ENCODE measurements at regions not wholly inside any gene's neighbourhood (a gene's known extent, or its start where the extent isn't known, plus 50 kb on each side); places are given as distances from the start of the nearest gene placed in this dataset.

GRCh38 chr1:239543873-239544272 is 157.5 kb downstream of the CHRM3 start:
- Histone ChIP-seq H3K27ac (ENCODE audit: low read depth, low read length) (no peak overlapping the region), H2AFZ (ENCODE audit: insufficient read depth, low read length, poor library complexity) (no peak overlapping the region), H2BK5ac (ENCODE audit: low read depth, low read length, poor library complexity) (no peak overlapping the region), H3K27me3 (ENCODE audit: insufficient read depth, low read length) (no peaks in the 10 kb centered on the region), H3K14ac (ENCODE audit: low read length) (no peak overlapping the region), H3K9me3 (ENCODE audit: insufficient read depth, low read depth, low read length) (no peaks in the 10 kb centered on the region), H3K23ac (ENCODE audit: low read length) (no peak overlapping the region), H4K91ac (ENCODE audit: low read depth, low read length) (no peak overlapping the region), H2BK120ac (ENCODE audit: insufficient read depth, low read length, poor library complexity) (no peak overlapping the region), H3K79me2 (ENCODE audit: control insufficient read depth, insufficient read depth, low read length, poor library complexity) (no peaks in the 10 kb centered on the region), H4K8ac (ENCODE audit: low read depth, low read length) (no peak overlapping the region), H3K4me2 (ENCODE audit: low read length) (no peak overlapping the region), H3K18ac (ENCODE audit: low read length) (no peak overlapping the region), H2AK5ac (ENCODE audit: low read length) (no peak overlapping the region), H3K79me1 (ENCODE audit: low read length) (no peaks in the 10 kb centered on the region), H3K4ac (ENCODE audit: low read depth, low read length) (no peak overlapping the region), H3K4me3 (ENCODE audit: low read depth, low read length) (no peak overlapping the region), H3K4me1 (ENCODE audit: control insufficient read depth in 1 of 2, insufficient read depth in 2 of 2, low read length in 2 of 2) (no peaks in the 10 kb centered on the region), H3K9ac (ENCODE audit: low read length) (no peak overlapping the region), H4K12ac (ENCODE audit: low read depth, low read length) (no peak overlapping the region), H3K36me3 (ENCODE audit: control insufficient read depth in 1 of 2, insufficient read depth in 2 of 2, low read length in 2 of 2) (no peaks in the 10 kb centered on the region), H2BK12ac (ENCODE audit: low read length) (no peak overlapping the region)
- no CpG with 5 or more reads among the region's 2 CpGs for WGBS (ENCODE audit: extremely low coverage, insufficient coverage, insufficient read length)
- DNase-seq, result no peak

- Histone ChIP-seq H2BK5ac (ENCODE audit: low read depth, low read length, poor library complexity) (no peak overlapping the region), H3K27me3 (ENCODE audit: insufficient read depth, low read length) (no peaks in the 10 kb centered on the region), H3K27ac (ENCODE audit: low read depth, low read length) (no peak overlapping the region), H3K4me2 (ENCODE audit: low read length) (no peak overlapping the region), H3K79me2 (ENCODE audit: control insufficient read depth, insufficient read depth, low read length, poor library complexity) (no peaks in the 10 kb centered on the region), H3K79me1 (ENCODE audit: low read length) (no peaks in the 10 kb centered on the region), H2BK12ac (ENCODE audit: low read length) (no peak overlapping the region), H4K12ac (ENCODE audit: low read depth, low read length) (no peak overlapping the region), H4K8ac (ENCODE audit: low read depth, low read length) (no peak overlapping the region), H2BK120ac (ENCODE audit: insufficient read depth, low read length, poor library complexity) (no peak overlapping the region), H2AFZ (ENCODE audit: insufficient read depth, low read length, poor library complexity) (no peak overlapping the region), H3K9ac (ENCODE audit: low read length) (no peak overlapping the region), H3K23ac (ENCODE audit: low read length) (no peak overlapping the region), H3K4me1 (ENCODE audit: control insufficient read depth in 1 of 2, insufficient read depth in 2 of 2, low read length in 2 of 2) (no peaks in the 10 kb centered on the region), H3K18ac (ENCODE audit: low read length) (no peak overlapping the region), H3K9me3 (ENCODE audit: insufficient read depth, low read depth, low read length) (peaks cover 1% of the 10 kb centered on the region), H4K91ac (ENCODE audit: low read depth, low read length) (no peak overlapping the region), H3K36me3 (ENCODE audit: control insufficient read depth in 1 of 2, insufficient read depth in 2 of 2, low read length in 2 of 2) (no peaks in the 10 kb centered on the region), H3K14ac (ENCODE audit: low read length) (no peak overlapping the region), H3K4ac (ENCODE audit: low read depth, low read length) (no peak overlapping the region), H3K4me3 (ENCODE audit: low read depth, low read length) (no peak overlapping the region), H2AK5ac (ENCODE audit: low read length) (no peak overlapping the region)
- no peak for DNase-seq
- no CpG with 5 or more reads among the region's 3 CpGs for WGBS (ENCODE audit: extremely low coverage, insufficient coverage, insufficient read length)
Measured at GRCh38 chr1:239545466-239545865, 159.1 kb downstream of the CHRM3 start.

- Histone ChIP-seq H3K4me2 (ENCODE audit: low read length) (no peak overlapping the region), H3K79me1 (ENCODE audit: low read length) (no peaks in the 10 kb centered on the region), H3K14ac (ENCODE audit: low read length) (no peak overlapping the region), H3K9me3 (ENCODE audit: insufficient read depth, low read depth, low read length) (peaks cover 1% of the 10 kb centered on the region), H3K23ac (ENCODE audit: low read length) (no peak overlapping the region), H4K8ac (ENCODE audit: low read depth, low read length) (no peak overlapping the region), H2AK5ac (ENCODE audit: low read length) (no peak overlapping the region), H3K4ac (ENCODE audit: low read depth, low read length) (no peak overlapping the region), H3K36me3 (ENCODE audit: control insufficient read depth in 1 of 2, insufficient read depth in 2 of 2, low read length in 2 of 2) (no peaks in the 10 kb centered on the region), H3K79me2 (ENCODE audit: control insufficient read depth, insufficient read depth, low read length, poor library complexity) (no peaks in the 10 kb centered on the region), H2BK5ac (ENCODE audit: low read depth, low read length, poor library complexity) (no peak overlapping the region), H2BK12ac (ENCODE audit: low read length) (no peak overlapping the region), H4K91ac (ENCODE audit: low read depth, low read length) (no peak overlapping the region), H3K27me3 (ENCODE audit: insufficient read depth, low read length) (no peaks in the 10 kb centered on the region), H3K4me1 (ENCODE audit: control insufficient read depth in 1 of 2, insufficient read depth in 2 of 2, low read length in 2 of 2) (no peaks in the 10 kb centered on the region), H2BK120ac (ENCODE audit: insufficient read depth, low read length, poor library complexity) (no peak overlapping the region), H4K12ac (ENCODE audit: low read depth, low read length) (no peak overlapping the region), H3K9ac (ENCODE audit: low read length) (no peak overlapping the region), H2AFZ (ENCODE audit: insufficient read depth, low read length, poor library complexity) (no peak overlapping the region), H3K27ac (ENCODE audit: low read depth, low read length) (no peak overlapping the region), H3K4me3 (ENCODE audit: low read depth, low read length) (no peak overlapping the region), H3K18ac (ENCODE audit: low read length) (no peak overlapping the region)
- no CpG with 5 or more reads among the region's 2 CpGs for WGBS (ENCODE audit: extremely low coverage, insufficient coverage, insufficient read length)
- DNase-seq, result no peak
Measured at GRCh38 chr1:239547987-239548386, 161.6 kb downstream of the CHRM3 start.

GRCh38 chr1:239550178-239550577 is 163.8 kb downstream of the CHRM3 start:
- Histone ChIP-seq H4K8ac (ENCODE audit: low read depth, low read length) (no peak overlapping the region), H2AK5ac (ENCODE audit: low read length) (no peak overlapping the region), H2AFZ (ENCODE audit: insufficient read depth, low read length, poor library complexity) (no peak overlapping the region), H3K27ac (ENCODE audit: low read depth, low read length) (no peak overlapping the region), H2BK12ac (ENCODE audit: low read length) (no peak overlapping the region), H3K23ac (ENCODE audit: low read length) (no peak overlapping the region), H3K9me3 (ENCODE audit: insufficient read depth, low read depth, low read length) (peaks cover 1% of the 10 kb centered on the region), H3K79me1 (ENCODE audit: low read length) (no peaks in the 10 kb centered on the region), H3K14ac (ENCODE audit: low read length) (no peak overlapping the region), H3K27me3 (ENCODE audit: insufficient read depth, low read length) (no peaks in the 10 kb centered on the region), H4K91ac (ENCODE audit: low read depth, low read length) (no peak overlapping the region), H3K36me3 (ENCODE audit: control insufficient read depth in 1 of 2, insufficient read depth in 2 of 2, low read length in 2 of 2) (no peaks in the 10 kb centered on the region), H2BK5ac (ENCODE audit: low read depth, low read length, poor library complexity) (no peak overlapping the region), H4K12ac (ENCODE audit: low read depth, low read length) (no peak overlapping the region), H3K4ac (ENCODE audit: low read depth, low read length) (no peak overlapping the region), H3K4me3 (ENCODE audit: low read depth, low read length) (no peak overlapping the region), H3K4me2 (ENCODE audit: low read length) (no peak overlapping the region), H2BK120ac (ENCODE audit: insufficient read depth, low read length, poor library complexity) (no peak overlapping the region), H3K9ac (ENCODE audit: low read length) (no peak overlapping the region), H3K18ac (ENCODE audit: low read length) (no peak overlapping the region), H3K79me2 (ENCODE audit: control insufficient read depth, insufficient read depth, low read length, poor library complexity) (no peaks in the 10 kb centered on the region), H3K4me1 (ENCODE audit: control insufficient read depth in 1 of 2, insufficient read depth in 2 of 2, low read length in 2 of 2) (no peaks in the 10 kb centered on the region)
- WGBS (ENCODE audit: extremely low coverage, insufficient coverage, insufficient read length), result no CpG with 5 or more reads among the region's 2 CpGs
- DNase-seq, result peak in 1 of 2 donors; percentile 63

All from trophoblast cell (in vitro differentiated cells and primary cell).